Muscle layer of colon (tissue), 2 donors: ENCODE measurements at regions not wholly inside any gene's neighbourhood (a gene's known extent, or its start where the extent isn't known, plus 50 kb on each side); places are given as distances from the start of the nearest gene placed in this dataset.

Source experiments
- H3K27ac ChIP-seq: one replicate; pipeline ENCODE4 v1.7.0; 2013; ENCODE audit warnings: low read depth, mild to moderate bottlenecking, low read length, moderate library complexity
- H3K27me3 ChIP-seq, 2 donors: one replicate each; pipeline ENCODE4 v1.7.0; 2013; ENCODE audit warnings: low read length in 2 of 2, mild to moderate bottlenecking in 2 of 2; ENCODE audit not compliant: insufficient read depth in 2 of 2, control insufficient read depth in 1 of 2
- H3K36me3 ChIP-seq: one replicate; pipeline ENCODE4 v1.7.0; 2013; ENCODE audit warnings: mild to moderate bottlenecking, low read length; ENCODE audit not compliant: insufficient read depth
- H3K4me1 ChIP-seq: one replicate; pipeline ENCODE4 v1.7.0; 2013; ENCODE audit warnings: mild to moderate bottlenecking, low read length; ENCODE audit not compliant: insufficient read depth
- H3K4me3 ChIP-seq, 2 donors: one replicate each; pipeline ENCODE4 v1.7.0; 2013; ENCODE audit warnings: low read length in 2 of 2, low read depth in 1 of 2, mild to moderate bottlenecking in 1 of 2, moderate library complexity in 1 of 2
- H3K9ac ChIP-seq: one replicate; pipeline ENCODE4 v1.7.0; 2013; ENCODE audit warnings: low read length
- H3K9me3 ChIP-seq: one replicate; pipeline ENCODE4 v1.7.0; 2013; ENCODE audit warnings: mild to moderate bottlenecking, low read length
- donor health status: abdominal sarcoma.
- donor health status: Adenocarcinoma of cecum.

GRCh38 chr11:11000579-11001283 lies 142.9 kb upstream of the ZBED5 start:
- no peaks in the 10 kb centered on the region for H3K9me3 ChIP-seq

GRCh38 chr11:10998674-10999073 lies 140.8 kb upstream of the ZBED5 start:
- Histone ChIP-seq H3K36me3 (no peaks in the 10 kb centered on the region), H3K9me3 (no peaks in the 10 kb centered on the region), H3K27me3 (no peaks in the 10 kb centered on the region), H3K27ac (no peak overlapping the region), H3K9ac (no peak overlapping the region), H3K4me3 (no peak overlapping the region), H3K4me1 (peaks cover 27% of the 10 kb centered on the region)

More at GRCh38 chr11:11000579-11001283, 142.9 kb upstream of the ZBED5 start:
- peak overlapping the region; percentile 47 for H3K27ac ChIP-seq
- H3K4me3 ChIP-seq: peak overlapping the region in 1 of 2 donors; percentile 6
- H3K27me3 ChIP-seq: no peaks in the 10 kb centered on the region
- H3K9ac ChIP-seq: no peak overlapping the region
- no peaks in the 10 kb centered on the region for H3K36me3 ChIP-seq
- H3K4me1 ChIP-seq: peaks cover 31% of the 10 kb centered on the region

DNA sequence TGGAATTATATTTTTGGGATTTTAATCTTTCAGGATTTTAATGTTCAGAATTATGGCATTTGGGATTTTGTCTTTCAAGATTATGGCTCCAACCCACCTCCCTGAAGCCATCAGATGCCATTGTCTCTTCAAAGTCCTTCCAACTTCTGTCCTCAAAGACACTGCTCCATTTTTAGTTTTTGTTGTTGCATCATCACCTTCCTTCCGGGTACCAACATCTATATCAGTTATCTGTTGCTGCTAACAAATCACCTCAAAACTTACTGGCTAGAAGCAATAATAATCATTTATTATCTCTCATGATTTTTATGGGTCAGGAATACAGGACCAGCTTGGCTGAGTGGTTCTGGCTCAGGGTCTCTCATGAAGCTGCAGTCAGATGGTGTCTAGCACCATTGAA lies 138.8 kb upstream of the ZBED5 start:
- no peaks in the 10 kb centered on the region for H3K36me3 ChIP-seq
- no peaks in the 10 kb centered on the region for H3K9me3 ChIP-seq
- H3K9ac ChIP-seq: no peak overlapping the region
- no peak overlapping the region for H3K4me3 ChIP-seq
- H3K27ac ChIP-seq: no peak overlapping the region
- no peaks in the 10 kb centered on the region for H3K27me3 ChIP-seq
- peaks cover 17% of the 10 kb centered on the region for H3K4me1 ChIP-seq

DNA sequence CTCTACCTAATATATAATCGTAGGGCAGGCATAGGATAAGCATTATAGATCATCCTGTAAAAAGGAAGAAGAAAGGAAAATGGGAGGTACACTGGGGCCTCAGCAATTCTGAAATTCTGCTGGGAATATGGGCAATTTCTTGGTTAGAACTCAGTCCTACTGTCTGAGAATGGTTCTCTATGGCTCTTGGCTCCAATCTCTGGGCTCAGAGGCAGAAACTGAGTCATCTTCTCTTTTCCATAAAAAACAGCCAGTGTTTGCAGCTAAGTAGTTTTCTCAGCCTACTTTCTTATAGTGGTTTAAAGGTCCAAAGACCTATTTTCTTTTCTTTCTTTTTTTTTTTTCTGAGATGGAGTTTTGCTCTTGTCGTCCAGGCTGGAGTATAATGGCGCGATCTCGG lies 135.8 kb upstream of the ZBED5 start:
- Histone ChIP-seq H3K4me3 (no peak overlapping the region), H3K9ac (no peak overlapping the region), H3K9me3 (no peaks in the 10 kb centered on the region), H3K36me3 (no peaks in the 10 kb centered on the region), H3K27ac (no peak overlapping the region), H3K27me3 (no peaks in the 10 kb centered on the region), H3K4me1 (no peaks in the 10 kb centered on the region)

DNA sequence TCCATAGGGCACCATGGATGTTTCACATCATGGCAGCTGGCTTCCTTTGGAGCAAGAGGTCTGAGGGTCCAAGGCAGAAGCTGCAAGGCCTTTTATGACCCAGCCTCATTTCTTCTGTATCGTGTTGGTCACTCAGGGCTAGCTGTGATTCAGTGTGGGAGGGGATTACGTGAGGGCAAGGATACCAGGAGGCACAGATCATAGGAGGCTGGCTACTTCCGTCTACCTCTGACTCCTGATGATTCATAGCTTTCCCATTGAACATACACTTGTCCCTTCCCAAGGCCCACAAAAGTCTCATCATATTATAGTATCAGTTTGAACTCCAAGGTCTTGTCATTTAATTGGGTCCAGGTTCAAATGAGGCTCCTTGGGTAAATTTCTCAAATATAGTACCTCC lies 135.3 kb upstream of the ZBED5 start:
- no peaks in the 10 kb centered on the region for H3K4me1 ChIP-seq
- H3K27me3 ChIP-seq: no peaks in the 10 kb centered on the region
- H3K27ac ChIP-seq: no peak overlapping the region
- no peaks in the 10 kb centered on the region for H3K9me3 ChIP-seq
- H3K9ac ChIP-seq: no peak overlapping the region
- no peak overlapping the region for H3K4me3 ChIP-seq
- no peaks in the 10 kb centered on the region for H3K36me3 ChIP-seq

GRCh38 chr11:10991393-10991792 lies 133.5 kb upstream of the ZBED5 start:
- H3K4me3 ChIP-seq: no peak overlapping the region
- no peak overlapping the region for H3K9ac ChIP-seq
- no peaks in the 10 kb centered on the region for H3K4me1 ChIP-seq
- no peak overlapping the region for H3K27ac ChIP-seq
- H3K36me3 ChIP-seq: no peaks in the 10 kb centered on the region
- no peaks in the 10 kb centered on the region for H3K9me3 ChIP-seq
- H3K27me3 ChIP-seq: no peaks in the 10 kb centered on the region

DNA sequence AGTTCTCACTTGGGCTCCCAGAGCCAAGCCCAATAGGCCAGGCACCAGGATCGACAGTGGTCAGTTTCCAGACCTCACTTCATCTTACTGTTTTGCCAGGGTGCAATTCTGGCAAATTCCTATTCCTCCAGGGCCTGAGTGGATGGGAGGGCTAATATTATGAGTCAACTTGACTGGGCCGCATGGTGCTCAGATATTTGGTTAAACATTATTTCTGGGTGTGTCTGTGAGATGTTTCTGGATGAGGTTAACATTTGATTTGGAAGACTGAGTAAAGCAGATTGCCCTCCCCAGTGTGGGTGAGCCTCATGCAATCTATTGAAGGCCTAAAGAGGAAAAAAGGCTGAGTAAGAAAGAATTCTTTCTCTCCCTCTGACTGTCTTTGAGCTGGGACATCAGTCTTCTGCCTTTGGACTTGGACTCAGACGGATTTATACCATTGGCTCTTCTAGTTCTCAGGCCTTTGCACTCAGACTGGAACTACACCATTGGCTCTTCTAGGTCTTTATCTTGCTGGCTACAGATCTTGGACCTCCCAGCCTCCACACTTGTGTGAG lies 132.9 kb upstream of the ZBED5 start:
- H3K27me3 ChIP-seq: no peaks in the 10 kb centered on the region
- H3K36me3 ChIP-seq: no peaks in the 10 kb centered on the region
- H3K9ac ChIP-seq: no peak overlapping the region
- no peak overlapping the region for H3K27ac ChIP-seq
- H3K9me3 ChIP-seq: no peaks in the 10 kb centered on the region
- no peaks in the 10 kb centered on the region for H3K4me1 ChIP-seq
- no peak overlapping the region for H3K4me3 ChIP-seq

DNA sequence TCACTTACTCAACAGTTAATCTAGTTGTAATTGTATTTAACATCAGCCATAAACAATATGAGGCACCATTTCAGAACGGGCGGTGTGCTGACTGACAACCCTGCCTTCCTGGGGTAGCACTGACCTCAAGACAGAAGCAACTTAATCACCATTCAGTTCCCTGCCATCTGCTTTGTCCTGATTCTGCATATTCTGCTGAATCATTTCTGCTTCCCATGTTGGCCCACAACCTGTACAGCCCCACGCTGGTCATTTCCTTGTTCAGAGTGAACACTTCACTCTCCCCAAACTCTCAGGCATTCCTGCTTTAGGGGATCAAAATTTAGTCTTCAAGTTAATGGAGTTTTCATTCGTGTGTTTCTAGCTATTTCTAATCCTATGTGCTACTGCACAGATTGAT lies 132.3 kb upstream of the ZBED5 start:
- Histone ChIP-seq H3K27me3 (no peaks in the 10 kb centered on the region), H3K9ac (no peak overlapping the region), H3K4me3 (no peak overlapping the region), H3K4me1 (no peaks in the 10 kb centered on the region), H3K36me3 (no peaks in the 10 kb centered on the region), H3K9me3 (no peaks in the 10 kb centered on the region), H3K27ac (no peak overlapping the region)

- no peak overlapping the region for H3K4me3 ChIP-seq
- no peaks in the 10 kb centered on the region for H3K4me1 ChIP-seq
- no peak overlapping the region for H3K27ac ChIP-seq
- no peaks in the 10 kb centered on the region for H3K27me3 ChIP-seq
- no peak overlapping the region for H3K9ac ChIP-seq
- no peaks in the 10 kb centered on the region for H3K36me3 ChIP-seq
- H3K9me3 ChIP-seq: no peaks in the 10 kb centered on the region
Measured at GRCh38 chr11:10986006-10986405, 128.2 kb upstream of the ZBED5 start.

- no peak overlapping the region for H3K4me3 ChIP-seq
- no peaks in the 10 kb centered on the region for H3K36me3 ChIP-seq
- no peak overlapping the region for H3K9ac ChIP-seq
- H3K27ac ChIP-seq: no peak overlapping the region
- no peaks in the 10 kb centered on the region for H3K27me3 ChIP-seq
- no peaks in the 10 kb centered on the region for H3K9me3 ChIP-seq
- H3K4me1 ChIP-seq: no peaks in the 10 kb centered on the region
Measured at GRCh38 chr11:10984742-10985141, 126.9 kb upstream of the ZBED5 start.

DNA sequence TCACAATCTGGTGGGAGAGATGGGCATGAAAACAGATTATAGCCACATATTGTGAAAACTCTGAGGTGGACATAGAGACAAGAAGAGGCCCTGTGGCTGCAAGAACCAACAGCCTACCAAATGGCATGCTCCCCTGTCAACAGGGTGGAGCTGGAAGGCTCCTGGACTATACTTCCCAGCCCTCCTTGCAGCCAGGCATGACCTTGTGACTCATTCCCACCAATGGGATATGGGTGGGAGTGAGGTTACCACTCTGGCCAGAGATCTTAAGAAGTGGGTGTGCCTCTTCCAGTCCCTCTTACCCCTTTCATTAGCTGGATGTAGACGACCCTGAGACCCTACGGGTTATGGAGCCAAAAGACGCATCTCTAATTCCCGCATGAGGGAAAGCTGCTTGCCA lies 126.4 kb upstream of the ZBED5 start:
- no peaks in the 10 kb centered on the region for H3K27me3 ChIP-seq
- no peaks in the 10 kb centered on the region for H3K36me3 ChIP-seq
- H3K9ac ChIP-seq: no peak overlapping the region
- no peak overlapping the region for H3K4me3 ChIP-seq
- H3K9me3 ChIP-seq: no peaks in the 10 kb centered on the region
- H3K4me1 ChIP-seq: no peaks in the 10 kb centered on the region
- no peak overlapping the region for H3K27ac ChIP-seq
